HL-60/S4 treated with phorbol 12-myristate 13-acetate at 8.2 ng/mL for 4 days and 3 days (cell line): ENCODE measurements at regions not wholly inside any gene's neighbourhood (a gene's known extent, or its start where the extent isn't known, plus 50 kb on each side); places are given as distances from the start of the nearest gene placed in this dataset.

Source experiments
- in situ Hi-C: fragments of 300-500 bp; cut with MboI; formaldehyde crosslinking; loops from 2 replicates; pipeline ENCODE4 v1.15.0; 2022; ENCODE audit warnings: low sequenced_read_pairs

DNA sequence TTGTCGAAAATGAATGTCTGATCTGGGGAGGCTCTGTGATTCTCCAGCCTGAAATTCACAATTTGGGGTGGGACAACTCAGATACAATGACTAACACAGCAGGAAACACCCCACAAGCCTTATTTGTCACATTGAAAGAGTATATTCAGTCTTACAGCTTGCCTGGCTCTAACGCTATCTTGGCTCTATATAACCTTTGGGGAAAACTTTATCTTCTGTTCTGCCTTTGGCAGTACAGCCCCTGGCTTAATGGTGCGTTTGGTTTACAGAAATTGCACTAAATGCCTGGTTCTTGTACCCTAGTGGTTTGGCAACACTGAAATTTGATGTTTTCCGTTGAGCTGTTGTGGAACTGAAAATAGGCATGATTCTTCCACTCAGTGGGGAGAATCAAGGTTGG lies 178.1 kb upstream of the VEGFC start:
- in situ Hi-C loops = no loop called here

DNA sequence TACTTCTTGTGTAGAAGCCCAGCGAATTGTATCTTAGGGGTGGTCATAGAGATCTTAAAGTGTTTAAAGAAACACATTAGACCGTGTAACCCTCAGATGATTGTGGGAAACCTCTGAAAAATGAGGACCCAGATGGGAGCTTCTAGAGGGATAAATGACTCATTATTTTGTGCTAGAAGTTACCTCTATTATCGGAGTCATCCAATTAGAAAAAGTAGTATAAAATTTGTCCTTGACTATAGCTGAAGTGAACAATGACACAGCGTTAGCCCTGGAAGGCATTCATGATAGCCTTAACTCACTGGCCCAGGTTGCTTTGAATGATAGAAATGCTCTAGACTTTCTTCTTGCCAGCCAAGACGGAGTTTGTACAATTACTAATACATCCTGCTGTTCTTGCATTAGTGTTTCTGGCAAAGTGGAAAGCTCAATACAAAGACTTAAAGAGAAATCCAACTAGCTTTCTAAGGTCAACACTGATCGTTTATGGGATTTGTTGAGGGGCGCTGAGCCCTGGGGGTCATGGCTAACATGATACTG lies 178.9 kb upstream of the VEGFC start:
- in situ Hi-C loops = no loop called here

DNA sequence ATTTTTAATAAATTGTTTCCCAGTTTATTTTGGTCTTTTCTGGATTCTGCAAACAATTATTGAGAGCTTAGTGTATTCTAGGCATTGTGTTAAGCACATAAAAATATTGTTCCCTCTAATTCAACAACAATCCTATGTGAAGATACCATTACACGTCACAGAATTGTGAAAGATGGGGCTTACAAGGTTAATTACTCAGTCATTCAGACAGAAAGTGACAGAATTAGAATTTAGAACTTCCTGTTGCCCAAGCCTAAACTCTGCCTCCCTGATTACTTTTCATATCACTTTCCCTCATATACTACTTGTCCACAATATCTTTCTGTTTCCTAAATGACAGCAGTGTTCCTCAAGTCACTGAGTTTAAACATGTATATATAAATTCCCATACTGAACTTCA lies 186.7 kb upstream of the VEGFC start:
- in situ Hi-C loops = no loop called here

DNA sequence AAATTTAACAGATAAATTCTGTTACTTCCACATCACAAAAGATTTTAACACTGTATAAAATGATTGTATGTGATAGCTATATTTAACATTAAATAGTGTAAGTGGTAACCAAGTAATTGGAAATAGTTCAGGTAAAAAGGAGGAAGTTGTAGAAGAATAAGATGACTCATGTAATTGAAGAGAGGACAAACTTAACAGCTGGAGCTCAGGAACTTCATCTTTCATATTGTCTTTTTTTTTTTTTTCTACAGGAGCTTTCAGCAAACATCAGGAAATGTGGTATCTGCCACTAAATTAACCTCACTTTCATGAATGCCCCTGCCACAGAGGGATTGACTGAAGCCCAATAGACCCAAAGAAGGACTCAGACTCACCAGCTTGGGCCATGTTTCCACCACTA lies 188.4 kb upstream of the VEGFC start:
- in situ Hi-C loops = no loop called here

DNA sequence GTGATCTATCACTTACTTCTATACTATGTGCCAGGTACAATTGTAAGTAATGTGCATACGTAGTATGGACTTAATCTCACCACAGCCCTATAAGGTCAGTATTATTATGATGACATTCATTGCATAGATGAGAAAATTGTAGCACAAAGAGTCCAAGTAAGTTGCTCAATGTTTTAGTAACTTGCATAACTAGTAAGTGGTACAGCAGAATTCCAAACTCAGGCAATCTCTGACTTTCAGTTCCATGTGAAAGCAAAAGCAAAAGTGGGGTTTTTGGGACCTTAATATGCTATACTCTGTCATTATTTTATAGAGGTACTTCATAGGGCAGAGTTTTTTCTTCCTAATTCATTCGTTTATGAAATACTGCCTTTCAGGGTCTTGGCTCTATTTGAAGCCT lies 188.8 kb upstream of the VEGFC start:
- in situ Hi-C loops = no loop called here

DNA sequence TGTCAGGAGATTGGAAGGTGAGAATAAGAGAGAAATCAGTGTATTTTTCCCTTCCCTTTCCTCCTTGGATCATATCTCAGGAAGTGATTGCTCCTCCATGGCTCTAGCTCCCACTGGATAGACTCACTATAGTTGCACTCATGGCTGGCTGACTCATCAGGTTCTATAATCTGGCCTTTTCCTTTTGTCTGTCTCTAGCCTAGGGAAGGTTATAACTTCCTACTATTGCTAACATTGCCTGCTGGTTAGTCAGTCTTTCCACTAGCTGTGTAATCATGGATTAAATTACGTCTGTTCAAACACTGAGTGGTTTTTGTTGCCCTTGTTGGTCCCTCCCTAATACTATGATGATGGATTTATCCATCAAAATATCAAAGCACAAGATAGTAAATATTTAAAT lies 195.5 kb upstream of the VEGFC start:
- in situ Hi-C loops = no loop called here

DNA sequence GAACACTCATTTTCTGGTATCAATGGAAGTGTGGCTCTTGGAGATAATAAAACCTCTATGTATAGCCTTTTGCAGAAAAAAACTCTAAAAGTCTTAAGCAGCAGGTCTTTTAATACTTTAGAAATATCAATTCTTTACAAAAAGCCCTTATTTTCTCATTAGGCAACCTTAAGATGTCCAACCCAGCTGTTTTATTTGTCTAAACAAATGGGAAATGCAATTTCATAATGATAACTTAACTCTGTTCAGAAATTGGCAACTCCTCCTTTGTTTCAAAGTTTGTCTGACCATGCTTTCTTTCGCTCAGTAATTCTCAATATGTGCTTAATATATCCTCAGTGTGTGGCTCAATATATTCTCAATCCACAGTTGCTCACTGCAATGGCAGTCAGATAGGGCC lies 196.5 kb upstream of the VEGFC start:
- in situ Hi-C loops = no loop called here

DNA sequence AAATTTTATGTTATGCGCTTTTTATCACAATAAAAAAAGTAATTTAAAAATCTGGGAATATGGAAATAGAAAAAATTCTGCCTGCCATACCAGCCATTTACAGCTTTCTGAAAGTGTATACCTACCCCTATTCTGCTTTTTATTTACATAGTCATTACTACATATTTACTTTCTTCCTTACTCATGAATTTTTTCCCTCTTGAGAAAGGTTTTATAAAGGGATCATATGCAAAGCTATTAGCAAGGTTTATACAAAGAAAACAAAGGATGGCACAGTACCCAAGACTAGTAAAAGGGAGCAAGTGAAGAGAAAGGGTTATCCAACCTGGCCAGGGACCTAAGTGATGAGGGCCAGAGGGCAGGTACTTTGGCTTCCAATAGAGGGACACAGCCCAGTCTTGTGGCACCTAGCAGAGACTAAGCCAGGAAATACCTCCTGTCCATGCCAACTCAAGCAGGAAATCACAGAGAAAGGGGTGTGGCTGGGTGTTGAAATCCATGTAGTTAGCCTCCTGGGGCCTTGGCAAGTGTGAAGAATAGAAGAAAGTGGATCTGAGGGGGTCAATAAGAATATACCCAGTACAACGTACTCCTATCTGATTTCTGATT lies 207.3 kb upstream of the VEGFC start:
- in situ Hi-C loops = no loop called here

DNA sequence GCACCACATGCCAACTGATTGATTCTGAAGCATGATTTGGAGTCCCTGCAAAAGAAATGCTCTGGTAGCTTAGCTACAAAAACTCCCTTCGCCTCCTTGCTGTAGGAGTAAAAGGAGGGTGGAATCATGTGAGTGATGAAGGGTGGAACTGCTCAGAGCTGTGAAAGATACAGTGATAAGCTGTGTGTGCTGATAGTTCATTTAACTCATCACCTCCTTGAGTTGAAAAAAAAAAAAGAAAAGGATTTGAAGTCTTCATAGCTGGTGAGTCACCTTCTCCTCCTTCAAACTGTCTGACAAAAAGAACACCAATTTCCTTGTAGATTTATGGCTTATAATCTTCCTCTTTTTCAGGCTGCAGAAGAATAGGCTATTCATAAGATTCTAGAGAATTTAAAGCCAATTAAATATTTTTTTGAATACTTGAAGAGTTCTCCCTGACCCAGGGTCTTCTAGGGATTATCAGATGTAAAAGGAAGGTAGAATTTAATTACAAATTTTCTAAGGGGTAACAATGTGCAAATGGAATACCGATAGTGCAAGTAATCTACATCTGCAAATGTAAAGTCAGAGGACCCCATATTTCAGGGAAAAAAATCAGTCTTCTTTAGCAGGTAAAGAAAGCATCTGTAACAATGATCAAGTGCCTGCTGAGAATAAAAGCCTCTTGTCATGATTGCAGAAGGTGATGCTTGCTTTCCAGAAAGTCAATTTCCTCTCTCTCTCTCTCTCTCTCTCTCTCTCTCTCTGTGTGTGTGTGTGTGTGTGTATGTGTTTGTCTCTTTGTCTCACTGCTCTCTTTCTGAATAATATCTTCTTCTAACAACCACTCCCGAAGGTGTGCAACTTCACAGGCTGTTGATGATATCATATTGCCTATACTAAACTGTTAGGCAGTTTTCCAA lies 208.8 kb upstream of the VEGFC start:
- in situ Hi-C loops = no loop called here

DNA sequence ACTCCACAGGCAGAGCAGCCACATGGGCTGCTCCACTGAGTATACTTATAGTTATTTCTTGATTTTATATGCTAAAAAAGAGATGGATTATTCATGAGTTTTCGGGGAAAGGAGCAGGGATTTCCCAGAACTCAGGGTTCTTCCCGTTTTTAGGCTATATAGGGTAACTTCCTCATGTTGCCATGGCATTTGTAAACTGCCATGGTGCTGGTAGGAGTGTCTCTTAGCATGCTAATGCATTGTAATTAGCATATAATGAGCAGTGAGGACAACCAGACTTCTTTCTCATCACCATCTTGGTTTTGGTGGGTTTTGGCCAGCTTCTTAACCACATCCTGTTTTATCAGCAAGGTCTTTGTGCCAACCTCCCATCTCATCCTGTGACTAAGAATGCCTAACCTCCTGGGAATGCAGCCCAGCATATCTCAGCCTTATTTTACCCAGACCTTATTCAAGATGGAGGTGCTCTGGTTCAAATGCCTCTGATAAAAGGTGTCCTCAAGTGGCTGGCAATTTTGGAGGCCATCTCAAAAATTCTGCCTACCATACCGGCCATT lies 213.0 kb upstream of the VEGFC start:
- in situ Hi-C loops = no loop called here

DNA sequence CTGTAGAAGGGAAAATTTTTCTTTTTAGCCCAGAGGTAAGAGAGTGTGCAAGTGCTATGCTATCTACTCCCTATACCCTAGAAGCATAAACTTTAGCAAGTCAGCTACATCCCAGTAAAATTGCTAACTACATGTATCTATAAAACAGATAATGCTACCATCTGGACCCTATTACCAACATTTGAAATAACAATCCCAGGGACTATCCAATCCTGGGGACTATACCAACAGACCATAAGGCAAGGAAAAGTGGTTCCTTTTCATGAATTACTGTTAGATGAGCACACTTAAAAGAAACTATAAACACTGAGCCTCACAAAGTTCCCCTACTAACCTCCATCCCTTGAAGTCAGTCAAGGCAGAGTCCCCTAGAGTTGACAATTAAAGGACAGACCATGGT lies 213.6 kb upstream of the VEGFC start:
- in situ Hi-C loops = no loop called here

DNA sequence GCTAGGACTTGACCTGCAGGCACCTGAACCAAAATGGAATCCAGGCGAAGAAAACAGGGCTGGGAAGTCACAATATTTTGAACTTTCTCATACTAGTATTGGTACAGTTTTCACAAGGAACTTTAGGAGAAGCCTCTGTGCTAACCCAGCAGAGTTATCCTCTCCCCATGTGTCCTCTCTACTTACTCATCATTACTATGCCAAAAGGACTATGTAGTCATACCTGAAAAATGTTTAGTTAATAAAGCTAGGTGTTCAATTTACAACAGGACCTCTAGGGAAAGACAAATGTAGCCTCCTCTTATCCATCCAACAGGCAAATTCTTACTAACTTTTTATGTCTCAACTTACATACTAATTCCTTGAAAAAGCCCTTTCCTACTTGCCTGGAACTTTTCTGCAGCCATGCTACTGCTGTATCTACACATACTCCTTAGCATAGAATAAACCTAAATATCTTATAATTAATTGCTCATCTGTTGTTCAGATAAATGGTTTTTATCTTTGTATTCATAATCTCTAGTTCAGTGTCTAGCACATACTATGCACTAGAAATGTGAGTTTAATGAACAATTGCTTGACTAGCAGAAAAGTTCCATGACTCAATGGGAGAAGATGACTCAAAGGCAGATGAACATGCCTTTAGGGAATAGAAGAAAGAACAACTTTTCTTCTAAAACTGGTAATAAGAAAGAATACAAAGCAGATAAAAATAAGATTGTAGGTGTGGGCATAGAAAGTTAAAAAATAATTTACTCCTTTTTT lies 215.5 kb upstream of the VEGFC start:
- in situ Hi-C loops = no loop called here

DNA sequence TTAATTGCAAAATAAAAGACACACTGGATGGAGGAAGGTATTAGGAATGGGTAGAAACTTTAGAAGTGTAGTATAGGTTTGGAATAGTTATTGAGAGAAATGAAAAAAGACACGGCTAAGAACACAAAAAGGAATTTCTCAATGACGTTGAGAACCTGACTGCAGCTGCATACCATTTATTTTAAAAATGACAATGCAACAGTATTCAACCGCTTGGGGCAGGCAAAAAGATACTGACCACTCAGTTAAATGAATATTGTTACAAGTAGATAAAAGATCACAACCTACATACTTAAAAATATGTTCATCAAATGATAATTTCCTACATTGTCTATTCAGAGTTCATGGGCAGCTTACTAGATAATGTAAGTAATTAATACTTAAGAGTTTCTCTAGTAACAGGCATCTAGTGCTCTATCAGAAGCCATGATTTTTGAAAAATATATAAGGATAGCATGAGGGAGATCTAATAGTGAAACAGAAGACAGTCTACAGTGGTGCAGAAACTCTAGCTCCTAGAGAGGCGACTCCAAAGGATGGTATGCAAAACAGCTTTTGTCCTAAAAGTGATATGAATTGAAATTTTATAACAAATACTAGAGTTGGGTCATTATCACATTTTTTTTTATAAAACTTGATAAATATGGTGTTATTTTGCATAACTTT lies 216.2 kb upstream of the VEGFC start:
- in situ Hi-C loops = no loop called here

DNA sequence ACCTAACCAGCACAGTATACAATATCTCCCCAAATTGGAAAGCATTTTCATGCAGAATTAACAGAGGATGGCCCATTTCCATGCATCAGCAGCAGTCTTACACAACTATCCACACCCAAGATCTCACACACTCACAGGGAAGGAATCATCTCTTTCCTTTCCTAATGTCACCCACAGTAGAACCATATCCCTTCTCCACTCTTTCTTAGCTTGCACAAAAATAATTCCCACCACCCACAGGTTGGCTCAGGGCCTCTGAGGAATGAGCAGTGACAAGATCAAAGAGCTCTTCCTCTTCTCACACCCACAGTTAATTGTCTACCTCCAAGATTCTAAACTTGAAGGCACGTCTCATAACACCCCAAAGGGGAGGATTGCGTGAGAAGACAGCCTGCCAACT lies 217.7 kb upstream of the VEGFC start:
- in situ Hi-C loops = no loop called here

DNA sequence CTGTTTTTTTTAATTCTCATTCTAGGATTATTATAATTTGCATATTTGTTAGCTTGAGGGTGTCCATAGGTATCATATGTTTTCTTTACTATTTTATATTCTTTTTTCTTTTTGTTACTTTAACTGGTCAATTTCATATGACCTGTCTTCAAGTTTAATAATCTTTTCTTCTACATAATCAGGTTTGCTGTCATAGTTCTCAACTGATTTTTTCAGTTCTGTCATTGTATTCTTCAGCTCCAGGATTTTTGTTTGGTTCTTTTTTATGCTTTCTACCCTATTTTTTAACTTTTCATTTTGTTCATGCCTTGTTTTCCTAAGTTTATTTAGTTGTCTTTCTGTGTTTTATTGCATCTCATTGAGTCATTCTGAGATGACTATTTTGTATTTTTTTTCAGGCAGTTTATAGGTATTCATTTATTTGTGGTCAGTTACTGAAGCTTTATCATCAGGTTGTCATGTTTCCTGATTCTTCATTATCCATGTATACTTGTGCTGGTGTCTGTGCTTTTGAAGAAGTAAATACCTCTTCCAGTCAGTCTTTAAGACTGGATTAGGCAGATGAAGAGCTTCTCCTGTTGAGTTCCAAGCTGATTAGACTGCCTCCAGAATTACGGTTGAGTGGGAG lies 220.3 kb upstream of the VEGFC start:
- in situ Hi-C loops = no loop called here

DNA sequence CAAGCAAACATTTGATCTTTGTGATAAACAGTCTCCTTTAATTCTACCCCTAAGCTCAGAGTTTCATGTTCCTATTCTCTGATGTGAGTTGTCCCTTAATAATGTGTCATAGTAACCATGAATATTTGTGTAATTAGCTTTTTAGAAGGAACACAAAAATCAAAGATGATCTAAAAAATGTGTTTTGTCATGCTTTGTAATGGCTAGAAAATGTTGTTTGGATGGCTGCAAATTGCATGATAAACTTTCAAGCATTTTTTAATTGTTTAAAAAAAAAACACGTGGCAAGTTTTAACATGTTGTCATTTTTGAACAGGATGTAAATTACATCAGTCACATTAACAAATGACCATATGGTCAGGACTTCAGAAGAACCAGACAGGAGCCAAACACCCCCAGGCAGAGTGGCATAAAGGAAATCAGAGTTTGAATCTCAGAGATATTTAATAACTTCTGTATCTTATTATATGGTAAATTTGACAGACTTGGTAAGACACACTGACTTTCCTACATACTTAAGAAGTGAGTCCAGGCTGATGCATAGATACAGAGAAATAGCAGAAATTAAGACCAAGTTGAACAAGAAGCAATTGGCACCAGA lies 223.9 kb upstream of the VEGFC start:
- in situ Hi-C loops = no loop called here

DNA sequence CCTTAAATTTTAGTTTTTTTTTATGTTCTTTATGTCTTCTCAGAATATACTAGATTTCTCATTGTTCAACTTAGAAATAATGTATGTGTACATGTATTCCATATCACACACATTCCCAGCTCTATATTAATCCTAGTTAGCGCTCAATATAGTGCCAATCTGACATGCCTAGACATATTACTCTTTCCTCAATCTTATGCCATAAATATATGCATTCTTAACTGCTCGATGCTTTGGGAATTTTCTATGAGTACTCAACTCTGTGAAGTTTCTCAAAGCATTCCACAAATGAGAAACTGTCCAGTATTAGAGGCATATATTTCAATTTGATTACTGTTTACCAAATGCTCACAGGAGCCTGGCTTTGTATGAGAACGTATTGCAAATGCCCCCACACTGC lies 231.2 kb upstream of the VEGFC start:
- in situ Hi-C loops = no loop called here

DNA sequence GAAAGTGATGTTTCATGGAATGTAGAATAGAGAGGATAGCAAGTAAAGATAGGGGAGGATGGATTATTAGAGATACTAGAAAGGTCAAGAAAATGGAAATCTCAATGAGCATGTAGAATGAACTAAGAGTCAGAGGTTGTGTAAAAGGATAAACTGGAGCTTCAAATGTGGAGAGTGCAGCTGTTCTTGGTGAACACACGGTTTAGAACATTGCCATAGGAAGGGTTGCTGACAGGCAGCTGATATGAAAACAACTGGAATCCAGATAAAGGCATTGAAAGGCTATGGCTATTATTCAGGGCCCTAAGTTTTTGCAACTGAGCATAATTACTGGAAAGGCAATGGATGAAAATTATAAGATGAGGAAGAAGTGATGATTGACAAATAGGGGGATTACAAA lies 239.6 kb upstream of the VEGFC start:
- in situ Hi-C loops = no loop called here

DNA sequence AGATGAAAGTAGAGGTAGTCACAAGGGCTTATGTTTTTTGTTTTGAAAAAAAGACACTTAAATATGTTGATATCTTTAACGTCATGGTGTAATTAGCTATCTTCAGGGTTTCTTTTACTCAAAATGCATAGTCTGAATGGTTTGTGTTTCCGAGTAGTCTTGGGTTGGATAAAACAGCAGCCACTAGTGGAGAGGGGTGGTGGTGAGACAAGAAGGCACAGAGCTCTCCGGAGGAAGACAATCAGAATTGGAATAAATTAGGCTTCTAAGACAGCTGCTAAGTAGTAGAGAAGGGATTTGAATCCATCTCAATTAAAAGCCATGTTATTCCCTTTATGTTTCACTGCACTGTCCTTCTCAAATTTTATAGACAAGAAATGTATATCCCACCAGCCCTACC lies 240.4 kb upstream of the VEGFC start:
- in situ Hi-C loops = no loop called here

DNA sequence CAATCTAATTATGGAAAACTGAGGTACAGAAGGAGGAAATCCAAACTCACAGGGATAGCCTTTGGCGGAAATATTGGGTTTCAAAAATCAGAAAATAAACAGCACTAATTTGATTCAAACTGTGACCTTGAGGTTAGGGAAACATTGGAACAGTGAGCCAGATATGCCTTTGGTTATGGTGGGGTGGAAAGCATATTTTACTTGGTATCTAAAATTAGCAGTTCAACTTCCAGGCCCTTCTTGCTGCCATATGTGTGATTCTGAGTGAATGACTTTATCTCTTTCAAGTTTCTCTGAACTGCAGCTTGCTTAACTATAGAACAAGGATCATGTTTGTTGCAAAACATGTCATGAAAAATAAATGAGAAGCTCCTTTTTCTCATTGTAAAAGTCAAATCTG lies 240.9 kb upstream of the VEGFC start:
- in situ Hi-C loops = no loop called here
